HCT116 (cell line): ENCODE measurements at regions not wholly inside any gene's neighbourhood (a gene's known extent, or its start where the extent isn't known, plus 50 kb on each side); places are given as distances from the start of the nearest gene placed in this dataset.

Experiments
- CBX3 ChIP-seq: IDR thresholded peaks from 2 replicates; pipeline ENCODE4 v1.6.1; 2012; ENCODE audit warnings: low read depth
- CTCF ChIP-seq, 3 experiments: fragments of 200-600 bp in 1 of 3; sonication (generic) in 1 of 3; IDR thresholded peaks in 2 of 3; conservative IDR thresholded peaks in 1 of 3; 2 replicates each; pipeline ENCODE4 v1.5.1; 2012 to 2017; ENCODE audit warnings: low read depth in 2 of 3, low read length in 2 of 3, antibody characterized with exemption in 1 of 3, borderline replicate concordance in 1 of 3, control low read depth in 1 of 3, mild to moderate bottlenecking in 1 of 3, mixed read lengths in 1 of 3, mixed run types in 1 of 3, moderate library complexity in 1 of 3; ENCODE audit not compliant: insufficient read depth in 1 of 3
- MAX ChIP-seq: IDR thresholded peaks from 2 replicates; pipeline ENCODE4 v1.6.1; 2012
- POLR2A ChIP-seq: IDR thresholded peaks from 2 replicates; pipeline ENCODE4 v1.7.0; 2011; ENCODE audit warnings: borderline replicate concordance; ENCODE audit not compliant: insufficient read depth, insufficient read length; ENCODE audit errors: extremely low read depth
- REST ChIP-seq: IDR thresholded peaks from 2 replicates; pipeline ENCODE4 v1.6.1; 2012; ENCODE audit warnings: low read depth
- SIN3A ChIP-seq: IDR thresholded peaks from 2 replicates; pipeline ENCODE4 v1.6.1; 2012; ENCODE audit warnings: low read depth
- SP1 ChIP-seq: IDR thresholded peaks from 2 replicates; pipeline ENCODE4 v1.6.1; 2012; ENCODE audit warnings: low read depth

GRCh38 chr11:130637566-130637965, 189.1 kb downstream of the ADAMTS15 start:
- TF ChIP-seq MAX (no peak), CTCF (IDR thresholded peaks at IDR 0.05 in 2 of 3, conservative IDR thresholded peaks at IDR 0.05 in 1 of 3; ENCODE audit: borderline replicate concordance in 1 of 3, insufficient read depth in 1 of 3, low read depth in 2 of 3, low read length in 2 of 3) (no peak), POLR2A (no peak), SP1 (no peak), CBX3 (no peak), REST (no peak), SIN3A (no peak)
